ENCODE measurements at regions not wholly inside any gene's neighbourhood (a gene's known extent, or its start where the extent isn't known, plus 50 kb on each side); places are given as distances from the start of the nearest gene placed in this dataset.

- Histone ChIP-seq H2AFZ (ENCODE audit: low read depth, low read length) (no peak overlapping the region), H3K4me3 (ENCODE audit: low read length) (no peak overlapping the region), H4K20me1 (ENCODE audit: insufficient read depth, low read length) (no peaks in the 10 kb centered on the region), H3K9ac (ENCODE audit: low read length) (no peak overlapping the region), H3K27ac (ENCODE audit: low read length) (no peak overlapping the region), H3K4me1 (ENCODE audit: low read length) (no peaks in the 10 kb centered on the region), H3K27me3 (ENCODE audit: low read depth, low read length) (no peaks in the 10 kb centered on the region), H3K36me3 (replicated peaks; ENCODE audit: low read depth, low read length) (no peaks in the 10 kb centered on the region), H3K79me2 (ENCODE audit: low read length) (no peaks in the 10 kb centered on the region), H3K4me2 (ENCODE audit: low read length) (no peak overlapping the region), H3K9me3 (ENCODE audit: insufficient read depth, low read length) (no peaks in the 10 kb centered on the region)
- TF ChIP-seq EZH2phosphoT487 (IDR thresholded peaks at IDR 0.05; ENCODE audit: low read depth), result no peak
- TF ChIP-seq, protein P1, sequence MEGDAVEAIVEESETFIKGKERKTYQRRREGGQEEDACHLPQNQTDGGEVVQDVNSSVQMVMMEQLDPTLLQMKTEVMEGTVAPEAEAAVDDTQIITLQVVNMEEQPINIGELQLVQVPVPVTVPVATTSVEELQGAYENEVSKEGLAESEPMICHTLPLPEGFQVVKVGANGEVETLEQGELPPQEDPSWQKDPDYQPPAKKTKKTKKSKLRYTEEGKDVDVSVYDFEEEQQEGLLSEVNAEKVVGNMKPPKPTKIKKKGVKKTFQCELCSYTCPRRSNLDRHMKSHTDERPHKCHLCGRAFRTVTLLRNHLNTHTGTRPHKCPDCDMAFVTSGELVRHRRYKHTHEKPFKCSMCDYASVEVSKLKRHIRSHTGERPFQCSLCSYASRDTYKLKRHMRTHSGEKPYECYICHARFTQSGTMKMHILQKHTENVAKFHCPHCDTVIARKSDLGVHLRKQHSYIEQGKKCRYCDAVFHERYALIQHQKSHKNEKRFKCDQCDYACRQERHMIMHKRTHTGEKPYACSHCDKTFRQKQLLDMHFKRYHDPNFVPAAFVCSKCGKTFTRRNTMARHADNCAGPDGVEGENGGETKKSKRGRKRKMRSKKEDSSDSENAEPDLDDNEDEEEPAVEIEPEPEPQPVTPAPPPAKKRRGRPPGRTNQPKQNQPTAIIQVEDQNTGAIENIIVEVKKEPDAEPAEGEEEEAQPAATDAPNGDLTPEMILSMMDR (IDR thresholded peaks at IDR 0.05; ENCODE audit: low read depth, low read length), result no peak
Observed at GRCh38 chr9:16085167-16085726, 532.4 kb downstream of the CCDC171 start.

- Histone ChIP-seq H4K20me1 (ENCODE audit: insufficient read depth, low read length) (no peaks in the 10 kb centered on the region), H3K4me3 (ENCODE audit: low read length) (no peak overlapping the region), H3K4me2 (ENCODE audit: low read length) (no peak overlapping the region), H3K36me3 (replicated peaks; ENCODE audit: low read depth, low read length) (no peaks in the 10 kb centered on the region), H3K27ac (ENCODE audit: low read length) (no peak overlapping the region), H3K4me1 (ENCODE audit: low read length) (peaks cover 5% of the 10 kb centered on the region; the same call in 1 of the 2 replicates), H3K9me3 (ENCODE audit: insufficient read depth, low read length) (no peaks in the 10 kb centered on the region), H2AFZ (ENCODE audit: low read depth, low read length) (no peak overlapping the region), H3K9ac (ENCODE audit: low read length) (no peak overlapping the region), H3K79me2 (ENCODE audit: low read length) (no peaks in the 10 kb centered on the region), H3K27me3 (ENCODE audit: low read depth, low read length) (no peaks in the 10 kb centered on the region)
- no peak for TF ChIP-seq EZH2phosphoT487 (IDR thresholded peaks at IDR 0.05; ENCODE audit: low read depth)
- TF ChIP-seq, protein P1 (IDR thresholded peaks at IDR 0.05; ENCODE audit: low read depth, low read length), result no peak
Observed at GRCh38 chr9:16090907-16091629, 538.2 kb downstream of the CCDC171 start.

- Histone ChIP-seq H2AFZ (ENCODE audit: low read depth, low read length) (no peak overlapping the region), H3K4me1 (ENCODE audit: low read length) (peaks cover 5% of the 10 kb centered on the region; the same call in 1 of the 2 replicates), H3K4me3 (ENCODE audit: low read length) (no peak overlapping the region), H4K20me1 (ENCODE audit: insufficient read depth, low read length) (no peaks in the 10 kb centered on the region), H3K27ac (ENCODE audit: low read length) (no peak overlapping the region), H3K4me2 (ENCODE audit: low read length) (no peak overlapping the region), H3K9me3 (ENCODE audit: insufficient read depth, low read length) (no peaks in the 10 kb centered on the region), H3K27me3 (ENCODE audit: low read depth, low read length) (no peaks in the 10 kb centered on the region), H3K79me2 (ENCODE audit: low read length) (no peaks in the 10 kb centered on the region), H3K36me3 (replicated peaks; ENCODE audit: low read depth, low read length) (no peaks in the 10 kb centered on the region), H3K9ac (ENCODE audit: low read length) (no peak overlapping the region)
- no peak for TF ChIP-seq EZH2phosphoT487 (IDR thresholded peaks at IDR 0.05; ENCODE audit: low read depth)
- TF ChIP-seq, protein P1 (IDR thresholded peaks at IDR 0.05; ENCODE audit: low read depth, low read length), result no peak
Observed at GRCh38 chr9:16092142-16093091, 539.6 kb downstream of the CCDC171 start.

DNA sequence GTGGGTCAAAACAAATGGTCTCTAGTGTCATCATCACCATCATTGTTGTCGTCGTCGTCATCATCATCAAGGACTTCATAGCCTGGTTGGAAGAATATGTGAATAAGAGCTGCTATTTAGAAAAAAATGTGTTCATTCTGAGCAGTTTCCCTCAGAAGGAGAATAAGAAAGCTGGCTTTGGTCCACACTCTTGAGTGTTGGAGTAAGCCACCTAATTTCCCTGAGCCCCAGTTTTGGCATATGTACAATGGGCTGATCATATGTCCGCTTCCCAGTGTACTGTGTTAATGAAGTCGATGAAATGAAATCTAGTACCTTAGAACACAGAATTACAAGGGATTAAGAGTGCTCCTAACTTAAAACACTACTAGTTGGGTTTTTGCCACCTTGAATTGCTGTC is 545.5 kb downstream of the CCDC171 start:
- Histone ChIP-seq H3K9ac (ENCODE audit: low read length) (no peak overlapping the region), H3K4me1 (ENCODE audit: low read length) (no peaks in the 10 kb centered on the region), H3K27me3 (ENCODE audit: low read depth, low read length) (no peaks in the 10 kb centered on the region; the same call in 1 of the 2 replicates), H3K4me2 (ENCODE audit: low read length) (no peak overlapping the region), H4K20me1 (ENCODE audit: insufficient read depth, low read length) (no peaks in the 10 kb centered on the region), H3K4me3 (ENCODE audit: low read length) (no peak overlapping the region), H3K79me2 (ENCODE audit: low read length) (no peaks in the 10 kb centered on the region), H3K27ac (ENCODE audit: low read length) (no peak overlapping the region), H3K9me3 (ENCODE audit: insufficient read depth, low read length) (no peaks in the 10 kb centered on the region), H2AFZ (ENCODE audit: low read depth, low read length) (no peak overlapping the region), H3K36me3 (replicated peaks; ENCODE audit: low read depth, low read length) (no peaks in the 10 kb centered on the region)
- TF ChIP-seq, protein P1 (IDR thresholded peaks at IDR 0.05; ENCODE audit: low read depth, low read length), result no peak
- TF ChIP-seq EZH2phosphoT487 (IDR thresholded peaks at IDR 0.05; ENCODE audit: low read depth), result no peak

Data from OCI-LY3 (cell line).